H1 (cell line): ENCODE measurements at regions not wholly inside any gene's neighbourhood (a gene's known extent, or its start where the extent isn't known, plus 50 kb on each side); places are given as distances from the start of the nearest gene placed in this dataset.
A peak's percentile ranks its signal among the peaks of the same experiment; 100 is the strongest.

Experiments
- CTCF ChIA-PET: fragments of 300-600 bp; sonication (Branson Sonifier 250); formaldehyde crosslinking; loops from one replicate; lab custom pipeline; 2021; ENCODE audit not compliant: partially characterized antibody; lab: Charles Lee
- POLR2A ChIA-PET: fragments of 300-600 bp; sonication (Branson Sonifier 250); formaldehyde crosslinking; loops from one replicate; lab custom pipeline; 2021; ENCODE audit warnings: inconsistent platforms; ENCODE audit not compliant: partially characterized antibody; lab: Charles Lee
- DNase-seq, 2 experiments: peaks; one replicate each; pipeline versions ENCODE4 v3.0.0 to v3.0.0-alpha.2; 2010 to 2022; ENCODE audit warnings: low spot score in 2 of 2, low read depth in 1 of 2, mixed read lengths in 1 of 2
- FAIRE-seq: peaks from 2 replicates; lab custom pipeline; 2011; peaks lifted over from hg19 to GRCh38; lab: Jason Lieb, UNC
- H2AFZ ChIP-seq: 2 replicates; pipeline ENCODE4 v1.8.1; 2012; ENCODE audit warnings: low read length, inconsistent platforms
- H2AK5ac ChIP-seq: 2 replicates; pipeline ENCODE4 v1.6.1; 2013; ENCODE audit warnings: low read depth, low read length
- H2BK120ac ChIP-seq: replicated peaks from 2 replicates; pipeline ENCODE3; 2013; ENCODE audit warnings: low read depth, low read length, inconsistent platforms
- H2BK12ac ChIP-seq: 2 replicates; pipeline ENCODE4 v1.6.1; 2013; ENCODE audit warnings: low read depth, low read length
- H2BK15ac ChIP-seq: 2 replicates; pipeline ENCODE4 v1.6.1; 2013; ENCODE audit warnings: low read length
- H2BK20ac ChIP-seq: 2 replicates; pipeline ENCODE4 v1.6.1; 2013; ENCODE audit warnings: low read length
- H2BK5ac ChIP-seq: 2 replicates; pipeline ENCODE4 v1.6.1; 2013; ENCODE audit warnings: low read depth, low read length
- H3K14ac ChIP-seq: 2 replicates; pipeline ENCODE4 v1.6.1; 2013; ENCODE audit warnings: inconsistent platforms; ENCODE audit not compliant: insufficient read length
- H3K18ac ChIP-seq: 2 replicates; pipeline ENCODE4 v1.6.1; 2013; ENCODE audit warnings: low read length; ENCODE audit errors: extremely low read depth
- H3K23ac ChIP-seq: 2 replicates; pipeline ENCODE4 v1.6.1; 2013; ENCODE audit warnings: inconsistent platforms; ENCODE audit not compliant: insufficient read length
- H3K23me2 ChIP-seq: 2 replicates; pipeline ENCODE4 v1.6.1; 2013; ENCODE audit warnings: low read depth, low read length
- H3K27ac ChIP-seq: 2 replicates; pipeline ENCODE4 v1.6.1; 2011; ENCODE audit warnings: low read depth, low read length, inconsistent platforms
- H3K27me3 ChIP-seq, 4 experiments: replicated peaks in 1 of 4; 1 replicate in 1 of 4; 2 replicates in 3 of 4; pipeline versions ENCODE4 v1.6.1 to v1.8.1; 2011 to 2013; ENCODE audit warnings: low read length in 3 of 4, mild to moderate bottlenecking in 3 of 4, inconsistent platforms in 2 of 4, mixed read lengths in 2 of 4, moderate library complexity in 1 of 4; ENCODE audit not compliant: control insufficient read depth in 3 of 4, insufficient read depth in 3 of 4; ENCODE audit errors: extremely low read depth in 1 of 4
- H3K36me3 ChIP-seq, 4 experiments: 2 replicates each; pipeline versions ENCODE4 v1.6.1 to v1.8.1; 2011 to 2013; ENCODE audit warnings: mild to moderate bottlenecking in 4 of 4, low read length in 3 of 4, moderate library complexity in 2 of 4, control low read depth in 1 of 4, inconsistent platforms in 1 of 4; ENCODE audit not compliant: insufficient read depth in 4 of 4, control insufficient read depth in 2 of 4
- H3K4ac ChIP-seq: replicated peaks from 2 replicates; pipeline ENCODE3; 2013; ENCODE audit warnings: low read length, low read depth, mixed read lengths, inconsistent platforms; ENCODE audit not compliant: insufficient read length
- H3K4me1 ChIP-seq, 4 experiments: replicated peaks in 1 of 4; 1 replicate in 1 of 4; 2 replicates in 3 of 4; pipeline versions ENCODE4 v1.6.1 to v1.8.1; 2011 to 2013; ENCODE audit warnings: low read length in 3 of 4, inconsistent platforms in 2 of 4, mixed read lengths in 1 of 4; ENCODE audit not compliant: insufficient read depth in 4 of 4, control insufficient read depth in 3 of 4
- H3K4me2 ChIP-seq, 2 experiments: 2 replicates each; pipeline versions ENCODE4 v1.6.1 to v1.8.1; 2011 to 2013; ENCODE audit warnings: low read depth in 2 of 2, low read length in 2 of 2, control low read depth in 1 of 2, inconsistent platforms in 1 of 2, mild to moderate bottlenecking in 1 of 2; ENCODE audit not compliant: insufficient read depth in 1 of 2
- H3K4me3 ChIP-seq, 4 experiments: fragments of 200-600, 300-600 bp in 1 of 4; sonication (generic), shearing (Covaris generic), sonication (Bioruptor Twin) in 1 of 4; 2 replicates each; pipeline versions ENCODE4 v1.5.1 to v1.8.1; 2011 to 2016; ENCODE audit warnings: low read length in 4 of 4, low read depth in 3 of 4, control low read depth in 2 of 4, inconsistent platforms in 2 of 4, mild to moderate bottlenecking in 2 of 4, mixed read lengths in 1 of 4, moderate library complexity in 1 of 4; ENCODE audit not compliant: insufficient read depth in 2 of 4; ENCODE audit errors: extremely low read depth in 1 of 4
- H3K56ac ChIP-seq: replicated peaks from 2 replicates; pipeline ENCODE3; 2013; ENCODE audit warnings: low read depth, mild to moderate bottlenecking, mixed read lengths, low read length, inconsistent platforms; ENCODE audit not compliant: insufficient read length
- H3K79me1 ChIP-seq: 2 replicates; pipeline ENCODE4 v1.6.1; 2013; ENCODE audit warnings: low read depth, low read length, control low read depth
- H3K79me2 ChIP-seq, 2 experiments: 2 replicates each; pipeline versions ENCODE4 v1.6.1 to v1.8.1; 2012 to 2013; ENCODE audit warnings: low read length in 2 of 2, mild to moderate bottlenecking in 2 of 2, inconsistent platforms in 1 of 2; ENCODE audit not compliant: insufficient read depth in 2 of 2, control insufficient read depth in 1 of 2
- H3K9ac ChIP-seq, 4 experiments: replicated peaks in 1 of 4; 1 replicate in 1 of 4; 2 replicates in 3 of 4; pipeline versions ENCODE4 v1.6.1 to v1.8.1; 2011 to 2013; ENCODE audit warnings: low read depth in 3 of 4, low read length in 3 of 4, control low read depth in 2 of 4, mild to moderate bottlenecking in 2 of 4, moderate library complexity in 2 of 4, inconsistent platforms in 1 of 4; ENCODE audit errors: extremely low read depth in 1 of 4
- H3K9me3 ChIP-seq, 2 experiments: 2 replicates each; pipeline versions ENCODE4 v1.6.1 to v1.8.1; 2012 to 2013; ENCODE audit warnings: mild to moderate bottlenecking in 2 of 2, moderate library complexity in 2 of 2, control low read depth in 1 of 2, inconsistent platforms in 1 of 2, low read depth in 1 of 2, low read length in 1 of 2, mixed read lengths in 1 of 2; ENCODE audit not compliant: insufficient read depth in 2 of 2
- H4K20me1 ChIP-seq, 2 experiments: replicated peaks in 1 of 2; 2 replicates each; pipeline versions ENCODE3 to v1.8.1; 2011 to 2013; ENCODE audit warnings: inconsistent platforms in 2 of 2, low read length in 2 of 2, mild to moderate bottlenecking in 1 of 2; ENCODE audit not compliant: insufficient read depth in 2 of 2, control insufficient read depth in 1 of 2
- H4K5ac ChIP-seq: 2 replicates; pipeline ENCODE4 v1.6.1; 2013; ENCODE audit warnings: low read length, low read depth, mixed read lengths, inconsistent platforms; ENCODE audit not compliant: insufficient read length
- H4K8ac ChIP-seq: 2 replicates; pipeline ENCODE4 v1.8.0; 2013; ENCODE audit warnings: mild to moderate bottlenecking, moderate library complexity, low read length, inconsistent platforms; ENCODE audit not compliant: insufficient read depth; ENCODE audit errors: extremely low read depth
- H4K91ac ChIP-seq: replicated peaks from 2 replicates; pipeline ENCODE3; 2013; ENCODE audit warnings: low read length, mixed read lengths, inconsistent platforms; ENCODE audit not compliant: insufficient read length
- CTBP2 ChIP-seq: IDR thresholded peaks from 2 replicates; pipeline ENCODE4 v1.7.0; 2011; ENCODE audit warnings: borderline replicate concordance, mild to moderate bottlenecking, moderate library complexity, mixed read lengths, low read length; ENCODE audit not compliant: insufficient read depth, insufficient read length
- E2F6 ChIP-seq: IDR thresholded peaks from 2 replicates; pipeline ENCODE4 v1.6.1; 2012; ENCODE audit warnings: inconsistent platforms
- FOSL1 ChIP-seq: IDR thresholded peaks from 2 replicates; pipeline ENCODE4 v1.6.1; 2011; ENCODE audit warnings: mild to moderate bottlenecking, low read depth, low read length, moderate library complexity; ENCODE audit not compliant: insufficient read depth
- KDM5A ChIP-seq: fragments of 200-600 bp; IDR thresholded peaks from 2 replicates; pipeline ENCODE4 v1.7.1; 2012; ENCODE audit warnings: mild to moderate bottlenecking, low read length, inconsistent platforms, mixed read lengths
- RNF2 ChIP-seq: fragments of 200-900, 300-1000 bp; sonication (generic); IDR thresholded peaks from 2 replicates; pipeline ENCODE4 v1.7.1; 2016; ENCODE audit warnings: borderline replicate concordance, low read depth, mild to moderate bottlenecking, antibody characterized with exemption, low read length; ENCODE audit not compliant: poor library complexity, severe bottlenecking; ENCODE audit errors: missing control alignments
- SIN3A ChIP-seq, 2 experiments: IDR thresholded peaks in 1 of 2; conservative IDR thresholded peaks in 1 of 2; 2 replicates each; pipeline ENCODE4 v1.6.1; 2011 to 2012; ENCODE audit warnings: low read length in 2 of 2, improper control_type of control experiment in 1 of 2, low read depth in 1 of 2, mild to moderate bottlenecking in 1 of 2
- SIRT6 ChIP-seq: IDR thresholded peaks from one replicate; pipeline ENCODE4 v1.7.1; 2012; ENCODE audit warnings: low read length, inconsistent platforms
- SIX5 ChIP-seq: IDR thresholded peaks from 2 replicates; pipeline ENCODE4 v1.6.1; 2011; ENCODE audit warnings: mild to moderate bottlenecking, low read depth, low read length
- SP2 ChIP-seq: IDR thresholded peaks from 2 replicates; pipeline ENCODE4 v1.6.1; 2012; ENCODE audit warnings: mild to moderate bottlenecking, low read length, inconsistent platforms
- TBP ChIP-seq: IDR thresholded peaks from 2 replicates; pipeline ENCODE4 v1.6.1; 2011; ENCODE audit warnings: low read depth, low read length, improper control_type of control experiment
- TCF12 ChIP-seq: IDR thresholded peaks from 2 replicates; pipeline ENCODE4 v1.6.1; 2011; ENCODE audit warnings: low read depth, mild to moderate bottlenecking, low read length
- TEAD4 ChIP-seq: IDR thresholded peaks from 2 replicates; pipeline ENCODE4 v1.6.1; 2012; ENCODE audit warnings: low read depth, low read length, inconsistent platforms, mixed read lengths
- WGBS, 2 experiments: shearing (Covaris generic) in 1 of 2; methylation state at CpG; one replicate each; pipeline versions ENCODE4 v1.1.6 to v1.1.7; 2013 to 2015; ENCODE audit warnings: low lambda C conversion rate in 2 of 2, mixed read lengths in 2 of 2, inconsistent platforms in 1 of 2, low coverage in 1 of 2, missing lambda C conversion rate in 1 of 2; ENCODE audit not compliant: insufficient replicate concordance in 2 of 2, insufficient coverage in 1 of 2, insufficient read length in 1 of 2; ENCODE audit errors: extremely low coverage in 1 of 2, missing lambda C conversion rate in 1 of 2; 5-methylcytosine and 5-hydroxymethylcytosine counted together

GRCh38 chr12:86349196-86349595 is 93.0 kb upstream of the MGAT4C start:
- H4K20me1 ChIP-seq: no peaks in the 10 kb centered on the region
- no peaks in the 10 kb centered on the region for H3K79me2 ChIP-seq
- H3K9me3 ChIP-seq: no peaks in the 10 kb centered on the region
- H3K4ac ChIP-seq: no peak overlapping the region
- H3K14ac ChIP-seq: no peak overlapping the region
- H4K5ac ChIP-seq: no peak overlapping the region
- no peaks in the 10 kb centered on the region for H3K4me1 ChIP-seq
- WGBS, 2 experiments: 57% methylated on average over 2 of the region's 2 CpGs; no CpG with 5 or more reads in 1 of the 2 experiments
- no peak for FAIRE-seq
- ChIA-PET POLR2A (interaction anchor here (0.8 kb wide), 1 partner anchor 15 kb away, joined by 3 read pairs; no protein-coding TSS in a partner anchor), CTCF (interaction anchor here (1.1 kb wide), 1 partner anchor 9 kb away, joined by 3 read pairs; no protein-coding TSS in a partner anchor)
- no peak overlapping the region for H2AK5ac ChIP-seq
- no peak overlapping the region for H3K18ac ChIP-seq
- H3K36me3 ChIP-seq: no peaks in the 10 kb centered on the region
- no peak overlapping the region for H3K27ac ChIP-seq
- H4K8ac ChIP-seq: no peak overlapping the region
- no peak overlapping the region for H4K91ac ChIP-seq
- H2BK20ac ChIP-seq: no peak overlapping the region
- H3K9ac ChIP-seq: no peak overlapping the region
- DNase-seq: no peak
- H3K79me1 ChIP-seq: no peaks in the 10 kb centered on the region
- no peak overlapping the region for H2BK15ac ChIP-seq
- H3K23me2 ChIP-seq: no peaks in the 10 kb centered on the region
- H2BK120ac ChIP-seq: no peak overlapping the region
- no peak overlapping the region for H2BK12ac ChIP-seq
- H3K27me3 ChIP-seq: no peaks in the 10 kb centered on the region
- H3K23ac ChIP-seq: no peak overlapping the region
- H3K4me2 ChIP-seq: no peak overlapping the region
- H3K56ac ChIP-seq: no peak overlapping the region
- H3K4me3 ChIP-seq: no peak overlapping the region
- no peak overlapping the region for H2BK5ac ChIP-seq
- peak overlapping the region; percentile 72 for H2AFZ ChIP-seq
- no peak for TF ChIP-seq CTBP2
- no peak for TF ChIP-seq FOSL1
- TF ChIP-seq SIN3A (conservative IDR thresholded peaks at IDR 0.05 in 1 of 2, IDR thresholded peaks at IDR 0.05 in 1 of 2; ENCODE audit: low read depth in 1 of 2, low read length in 2 of 2): no peak
- no peak for TF ChIP-seq SP2
- TF ChIP-seq TBP: no peak
- TF ChIP-seq TCF12: no peak
- TF ChIP-seq E2F6: no peak
- no peak for TF ChIP-seq TEAD4
- TF ChIP-seq KDM5A: no peak
- TF ChIP-seq SIX5: no peak
- TF ChIP-seq SIRT6: no peak
- TF ChIP-seq RNF2: no peak
